ENCODE measurements at regions not wholly inside any gene's neighbourhood (a gene's known extent, or its start where the extent isn't known, plus 50 kb on each side); places are given as distances from the start of the nearest gene placed in this dataset.

DNA sequence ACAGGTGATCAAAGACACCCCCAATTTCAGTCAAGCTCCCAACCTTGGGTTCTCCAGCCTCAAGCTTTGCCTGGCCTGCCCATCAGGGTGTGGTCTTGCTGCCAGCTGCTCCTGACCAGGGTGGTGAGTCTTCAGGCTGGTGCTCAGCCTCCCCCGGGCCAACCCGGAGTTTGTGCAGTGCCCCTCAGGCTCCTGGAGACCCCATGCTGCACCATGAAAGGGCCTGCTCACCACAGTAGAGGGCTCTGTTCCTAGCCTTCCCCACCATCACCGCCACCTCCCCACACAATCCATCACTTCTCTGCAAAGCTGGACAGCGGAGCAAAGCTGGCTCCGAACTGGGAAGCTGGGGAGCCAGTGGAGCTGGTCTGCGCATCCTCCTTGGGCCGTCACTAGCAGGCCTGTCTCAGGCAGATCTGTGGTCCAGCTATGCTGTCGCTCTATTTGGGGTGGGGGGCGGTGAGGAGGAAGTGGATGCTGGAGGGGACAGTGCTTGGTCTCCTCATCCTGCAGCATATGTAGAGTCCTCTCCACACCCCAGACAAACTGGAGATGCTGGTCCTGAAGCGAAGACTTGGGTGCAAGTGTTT is 88.5 kb upstream of the RPL38 start (continued):
- TF ChIP-seq REST (IDR thresholded peaks at IDR 0.05; ENCODE audit: low read depth) (no peak), EGR1 (IDR thresholded peaks at IDR 0.05; ENCODE audit: low read depth) (no peak), RAD21 (IDR thresholded peaks at IDR 0.05; ENCODE audit: low read depth) (no peak), FOSL1 (IDR thresholded peaks at IDR 0.05; ENCODE audit: low read depth) (no peak), SIN3A (IDR thresholded peaks at IDR 0.05; ENCODE audit: low read depth) (no peak), CEBPB (IDR thresholded peaks at IDR 0.05; ENCODE audit: low read depth) (no peak)

GRCh38 chr17:74115586-74115985 is 87.9 kb upstream of the RPL38 start:
- H2AFZ ChIP-seq (ENCODE audit: low read depth, low read length, poor library complexity, severe bottlenecking): no peak overlapping the region
- H3K4me1 ChIP-seq (ENCODE audit: control insufficient read depth in 1 of 2, insufficient read depth in 2 of 2, low read length in 2 of 2): peaks cover 5 to 10% of the 10 kb centered on the region in 2 experiments; a peak in 3 of 4 replicates
- POLR2A ChIA-PET: no interaction called here
- DNase-seq (ENCODE audit: low read depth, low spot score) (no peak), ATAC-seq (no peak)
- no peaks in the 10 kb centered on the region for H3K9me2 ChIP-seq (ENCODE audit: insufficient read depth)
- BruUV-seq (replicated peaks): no TSS peak
- H3K9ac ChIP-seq (ENCODE audit: low read length): no peak overlapping the region
- no peaks in the 10 kb centered on the region for H4K20me1 ChIP-seq (ENCODE audit: insufficient read depth)
- no peaks in the 10 kb centered on the region for H3K79me2 ChIP-seq (ENCODE audit: insufficient read depth, low read length)
- H3K4me3 ChIP-seq (replicated peaks in 1 of 2; ENCODE audit: low read depth in 1 of 2, low read length in 2 of 2): no peak overlapping the region
- peaks cover 15% of the 10 kb centered on the region for H3K27me3 ChIP-seq (ENCODE audit: insufficient read depth, low read length)
- H3K9me3 ChIP-seq (ENCODE audit: control insufficient read depth in 1 of 2, insufficient read depth in 1 of 2, low read depth in 1 of 2, low read length in 2 of 2): no peaks in the 10 kb centered on the region
- RAD21 ChIA-PET (ENCODE audit: low non-redundant PET in 1 of 2, low total read pairs in 2 of 2, uncharacterized antibody in 2 of 2, unreplicated experiment in 2 of 2): no interaction called here
- no peak overlapping the region for H3K27ac ChIP-seq (ENCODE audit: low read depth, low read length)
- CTCF ChIA-PET: interaction anchor here (1.6 kb wide), 1 partner anchor 25 kb away, joined by 4 read pairs; no protein-coding TSS in a partner anchor
- intact Hi-C loops (cut with micrococcal nuclease): no loop called here
- no peaks in the 10 kb centered on the region for H3K36me3 ChIP-seq (ENCODE audit: control insufficient read depth in 1 of 2, insufficient read depth in 2 of 2, low read length in 2 of 2)
- H3K4me2 ChIP-seq (ENCODE audit: low read length): 0 out of 2 replicates have a peak overlapping the region, but pooled peaks have one; percentile 1
- TF ChIP-seq MAX (IDR thresholded peaks at IDR 0.05) (no peak), EZH2phosphoT487 (IDR thresholded peaks at IDR 0.05; ENCODE audit: borderline replicate concordance) (no peak), SIN3A (IDR thresholded peaks at IDR 0.05; ENCODE audit: low read depth) (no peak), ATF3 (IDR thresholded peaks at IDR 0.05) (no peak), POLR2AphosphoS5 (IDR thresholded peaks at IDR 0.05; ENCODE audit: low read depth, low read length) (no peak), REST (IDR thresholded peaks at IDR 0.05; ENCODE audit: low read depth) (no peak), FOSL1 (IDR thresholded peaks at IDR 0.05; ENCODE audit: low read depth) (no peak), CBX3 (IDR thresholded peaks at IDR 0.05; ENCODE audit: low read depth) (no peak), SRF (IDR thresholded peaks at IDR 0.05; ENCODE audit: low read depth) (no peak), ZFX (IDR thresholded peaks at IDR 0.05) (no peak), ELF1 (IDR thresholded peaks at IDR 0.05; ENCODE audit: borderline replicate concordance, low read depth) (no peak)
- TF ChIP-seq, protein P1, sequence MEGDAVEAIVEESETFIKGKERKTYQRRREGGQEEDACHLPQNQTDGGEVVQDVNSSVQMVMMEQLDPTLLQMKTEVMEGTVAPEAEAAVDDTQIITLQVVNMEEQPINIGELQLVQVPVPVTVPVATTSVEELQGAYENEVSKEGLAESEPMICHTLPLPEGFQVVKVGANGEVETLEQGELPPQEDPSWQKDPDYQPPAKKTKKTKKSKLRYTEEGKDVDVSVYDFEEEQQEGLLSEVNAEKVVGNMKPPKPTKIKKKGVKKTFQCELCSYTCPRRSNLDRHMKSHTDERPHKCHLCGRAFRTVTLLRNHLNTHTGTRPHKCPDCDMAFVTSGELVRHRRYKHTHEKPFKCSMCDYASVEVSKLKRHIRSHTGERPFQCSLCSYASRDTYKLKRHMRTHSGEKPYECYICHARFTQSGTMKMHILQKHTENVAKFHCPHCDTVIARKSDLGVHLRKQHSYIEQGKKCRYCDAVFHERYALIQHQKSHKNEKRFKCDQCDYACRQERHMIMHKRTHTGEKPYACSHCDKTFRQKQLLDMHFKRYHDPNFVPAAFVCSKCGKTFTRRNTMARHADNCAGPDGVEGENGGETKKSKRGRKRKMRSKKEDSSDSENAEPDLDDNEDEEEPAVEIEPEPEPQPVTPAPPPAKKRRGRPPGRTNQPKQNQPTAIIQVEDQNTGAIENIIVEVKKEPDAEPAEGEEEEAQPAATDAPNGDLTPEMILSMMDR (IDR thresholded peaks at IDR 0.05 in 2 of 3, conservative IDR thresholded peaks at IDR 0.05 in 1 of 3; ENCODE audit: borderline replicate concordance in 1 of 3, insufficient read depth in 1 of 3, low read depth in 2 of 3, low read length in 2 of 3): no peak

All from HCT116 (cell line).